HCT116 (cell line): ENCODE measurements at regions not wholly inside any gene's neighbourhood (a gene's known extent, or its start where the extent isn't known, plus 50 kb on each side); places are given as distances from the start of the nearest gene placed in this dataset.

Experiments used
- ATAC-seq: fragments of 200-7000 bp; cut with Tn5 transposase; 2 replicates; pipeline ENCODE4 v1.9.1; 2020; ENCODE audit warnings: mild to moderate bottlenecking, moderate library complexity
- BruUV-seq: library from RNA; stranded (reverse); fragments of 400-500 nt; replicated peaks from 2 replicates; lab custom pipeline; 2021; lab: Mats Ljungman, UMichigan
- CTCF ChIA-PET: fragments of 300-600 bp; sonication (Branson Sonifier 250); formaldehyde crosslinking; loops from one replicate; lab custom pipeline; 2021; ENCODE audit warnings: antibody characterized with exemption; lab: Charles Lee
- POLR2A ChIA-PET: fragments of 300-600, 350-600 bp; sonication (Branson Sonifier 250); formaldehyde crosslinking; loops from one replicate; lab custom pipeline; 2021; ENCODE audit warnings: antibody characterized with exemption; lab: Charles Lee
- RAD21 ChIA-PET, 2 experiments: fragments of 300-600 bp; sonication (Branson Sonifier 250); formaldehyde crosslinking; loops; one replicate each; lab custom pipeline; 2023; ENCODE audit warnings: low total read pairs in 2 of 2; ENCODE audit not compliant: uncharacterized antibody in 2 of 2, unreplicated experiment in 2 of 2, low non-redundant PET in 1 of 2; lab: Charles Lee
- DNase-seq: peaks from one replicate; pipeline ENCODE4 v3.0.0-alpha.2; 2010; ENCODE audit warnings: low read depth, low spot score
- H2AFZ ChIP-seq: fragments of 200-600 bp; shearing (Covaris generic), sonication (generic); 2 replicates; pipeline ENCODE4 v1.6.1; 2017; ENCODE audit warnings: low read depth, mixed run types, mixed read lengths, antibody characterized with exemption, low read length; ENCODE audit not compliant: poor library complexity, severe bottlenecking
- H3K27ac ChIP-seq: 2 replicates; pipeline ENCODE4 v1.5.1; 2012; ENCODE audit warnings: low read depth, low read length
- H3K27me3 ChIP-seq: fragments of 200-600 bp; sonication (generic); 2 replicates; pipeline ENCODE4 v1.6.1; 2016; ENCODE audit warnings: mixed run types, low read length, mixed read lengths; ENCODE audit not compliant: insufficient read depth
- H3K36me3 ChIP-seq, 2 experiments: fragments of 200-500 bp in 1 of 2; fragments of 200-600 bp in 1 of 2; sonication (Bioruptor generic) in 1 of 2; sonication (generic) in 1 of 2; 2 replicates each; pipeline versions ENCODE4 v1.5.1 to v1.6.1; 2014 to 2016; ENCODE audit warnings: low read length in 2 of 2, inconsistent platforms in 1 of 2, mixed read lengths in 1 of 2, mixed run types in 1 of 2; ENCODE audit not compliant: insufficient read depth in 2 of 2, control insufficient read depth in 1 of 2
- H3K4me1 ChIP-seq, 2 experiments: fragments of 200-600 bp in 1 of 2; sonication (generic) in 1 of 2; 2 replicates each; pipeline versions ENCODE4 v1.5.1 to v1.6.1; 2012 to 2017; ENCODE audit warnings: low read length in 2 of 2, inconsistent platforms in 1 of 2, mild to moderate bottlenecking in 1 of 2, mixed read lengths in 1 of 2, mixed run types in 1 of 2, moderate library complexity in 1 of 2; ENCODE audit not compliant: insufficient read depth in 2 of 2, control insufficient read depth in 1 of 2
- H3K4me2 ChIP-seq: fragments of 200-600 bp; sonication (generic); 2 replicates; pipeline ENCODE4 v1.6.1; 2017; ENCODE audit warnings: mixed run types, low read length, mixed read lengths
- H3K4me3 ChIP-seq, 2 experiments: fragments of 200-600 bp in 1 of 2; sonication (generic) in 1 of 2; replicated peaks in 1 of 2; 2 replicates each; pipeline ENCODE4 v1.5.1; 2011 to 2016; ENCODE audit warnings: low read length in 2 of 2, control low read depth in 1 of 2, low read depth in 1 of 2, mild to moderate bottlenecking in 1 of 2, mixed read lengths in 1 of 2, mixed run types in 1 of 2
- H3K79me2 ChIP-seq: fragments of 200-600 bp; sonication (generic); 2 replicates; pipeline ENCODE4 v1.6.1; 2017; ENCODE audit warnings: mild to moderate bottlenecking, mixed run types, low read length, moderate library complexity, mixed read lengths; ENCODE audit not compliant: insufficient read depth
- H3K9ac ChIP-seq: fragments of 200-600 bp; sonication (generic); 2 replicates; pipeline ENCODE4 v1.6.1; 2016; ENCODE audit warnings: low read length, mixed read lengths
- H3K9me2 ChIP-seq: fragments of 200-600 bp; sonication (generic), shearing (Covaris generic); 2 replicates; pipeline ENCODE4 v1.6.1; 2017; ENCODE audit warnings: mixed run types, mild to moderate bottlenecking, moderate library complexity; ENCODE audit not compliant: insufficient read depth
- H3K9me3 ChIP-seq, 2 experiments: fragments of 200-500 bp in 1 of 2; fragments of 200-600 bp in 1 of 2; sonication (Bioruptor generic) in 1 of 2; sonication (generic) in 1 of 2; 2 replicates each; pipeline ENCODE4 v1.6.1; 2014 to 2017; ENCODE audit warnings: low read length in 2 of 2, mixed read lengths in 2 of 2, inconsistent platforms in 1 of 2, low read depth in 1 of 2, mild to moderate bottlenecking in 1 of 2, mixed run types in 1 of 2, moderate library complexity in 1 of 2; ENCODE audit not compliant: control insufficient read depth in 1 of 2, insufficient read depth in 1 of 2
- H4K20me1 ChIP-seq: fragments of 200-600 bp; sonication (generic), shearing (Covaris generic); 2 replicates; pipeline ENCODE4 v1.6.1; 2017; ENCODE audit warnings: mixed run types, mild to moderate bottlenecking, moderate library complexity; ENCODE audit not compliant: insufficient read depth
- CEBPB ChIP-seq: IDR thresholded peaks from 2 replicates; pipeline ENCODE4 v1.6.1; 2012; ENCODE audit warnings: low read depth
- CTCF ChIP-seq, 3 experiments: fragments of 200-600 bp in 1 of 3; sonication (generic) in 1 of 3; IDR thresholded peaks in 2 of 3; conservative IDR thresholded peaks in 1 of 3; 2 replicates each; pipeline ENCODE4 v1.5.1; 2012 to 2017; ENCODE audit warnings: low read depth in 2 of 3, low read length in 2 of 3, antibody characterized with exemption in 1 of 3, borderline replicate concordance in 1 of 3, control low read depth in 1 of 3, mild to moderate bottlenecking in 1 of 3, mixed read lengths in 1 of 3, mixed run types in 1 of 3, moderate library complexity in 1 of 3; ENCODE audit not compliant: insufficient read depth in 1 of 3
- ELF1 ChIP-seq: IDR thresholded peaks from 2 replicates; pipeline ENCODE4 v1.6.1; 2012; ENCODE audit warnings: low read depth, borderline replicate concordance
- EZH2 ChIP-seq: fragments of 200-600 bp; sonication (generic); IDR thresholded peaks from 2 replicates; pipeline ENCODE4 v1.6.1; 2017; ENCODE audit warnings: antibody characterized with exemption, mixed run types
- EZH2phosphoT487 ChIP-seq: fragments of 200-600 bp; IDR thresholded peaks from 2 replicates; pipeline ENCODE4 v1.6.1; 2018; ENCODE audit warnings: antibody characterized with exemption, borderline replicate concordance
- FOSL1 ChIP-seq: IDR thresholded peaks from 2 replicates; pipeline ENCODE4 v1.6.1; 2012; ENCODE audit warnings: low read depth
- JUND ChIP-seq: IDR thresholded peaks from 2 replicates; pipeline ENCODE4 v1.6.1; 2012
- MAX ChIP-seq: IDR thresholded peaks from 2 replicates; pipeline ENCODE4 v1.6.1; 2012
- RAD21 ChIP-seq: IDR thresholded peaks from 2 replicates; pipeline ENCODE4 v1.6.1; 2012; ENCODE audit warnings: low read depth, mild to moderate bottlenecking
- REST ChIP-seq: IDR thresholded peaks from 2 replicates; pipeline ENCODE4 v1.6.1; 2012; ENCODE audit warnings: low read depth
- SIN3A ChIP-seq: IDR thresholded peaks from 2 replicates; pipeline ENCODE4 v1.6.1; 2012; ENCODE audit warnings: low read depth
- SRF ChIP-seq: IDR thresholded peaks from 2 replicates; pipeline ENCODE4 v1.6.1; 2012; ENCODE audit warnings: low read depth
- ZBTB33 ChIP-seq: IDR thresholded peaks from 2 replicates; pipeline ENCODE4 v1.6.1; 2011; ENCODE audit warnings: mild to moderate bottlenecking, low read length, moderate library complexity; ENCODE audit not compliant: insufficient replicate concordance; ENCODE audit errors: extremely low read depth
- ZFX ChIP-seq: fragments of 450-650 bp; IDR thresholded peaks from 2 replicates; pipeline ENCODE4 v1.6.1; 2017
- intact Hi-C: fragments of 100-400 bp; cut with micrococcal nuclease; formaldehyde crosslinking; loops from 2 replicates; pipeline ENCODE4 v1.10.0; 2022

GRCh38 chr14:25521616-25522015 is 471.7 kb upstream of the STXBP6 start (continued):
- no peak for TF ChIP-seq ZBTB33
- TF ChIP-seq EZH2phosphoT487: no peak
- TF ChIP-seq EZH2: no peak
- TF ChIP-seq JUND: no peak
- no peak for TF ChIP-seq RAD21
- no peak for TF ChIP-seq CEBPB
- no peak for TF ChIP-seq SRF
- TF ChIP-seq ELF1: no peak
- no peak for TF ChIP-seq SIN3A

- Histone ChIP-seq H3K4me2 (no peak overlapping the region), H3K27ac (no peak overlapping the region), H3K27me3 (no peaks in the 10 kb centered on the region), H2AFZ (no peak overlapping the region), H3K9me3 (peaks cover 7 to 9% of the 10 kb centered on the region in 2 experiments; a peak in 2 of 4 replicates), H3K9me2 (no peaks in the 10 kb centered on the region), H3K9ac (no peak overlapping the region), H4K20me1 (no peaks in the 10 kb centered on the region), H3K4me1 (no peaks in the 10 kb centered on the region), H3K79me2 (no peaks in the 10 kb centered on the region), H3K4me3 (no peak overlapping the region), H3K36me3 (no peaks in the 10 kb centered on the region)
- DNase-seq: no peak
- TF ChIP-seq REST (no peak), ZFX (no peak), FOSL1 (no peak), CTCF (IDR thresholded peaks at IDR 0.05 in 2 of 3, conservative IDR thresholded peaks at IDR 0.05 in 1 of 3; ENCODE audit: borderline replicate concordance in 1 of 3, insufficient read depth in 1 of 3, low read depth in 2 of 3, low read length in 2 of 3) (no peak), MAX (no peak), ZBTB33 (no peak)
- POLR2A ChIA-PET: no interaction called here
- intact Hi-C loops: no loop called here
- RAD21 ChIA-PET: no interaction called here
- no TSS peak for BruUV-seq
- no peak for ATAC-seq
- CTCF ChIA-PET: no interaction called here
These were observed 470.9 kb upstream of the STXBP6 start for GRCh38 chr14:25520821-25521220.
